GM19395 (cell line): ENCODE measurements at regions not wholly inside any gene's neighbourhood (a gene's known extent, or its start where the extent isn't known, plus 50 kb on each side); places are given as distances from the start of the nearest gene placed in this dataset.

Experiments
- ATAC-seq: cut with Tn5 transposase; IDR thresholded peaks from one replicate; pipeline ENCODE4 v1.9.1; 2021; ENCODE audit warnings: mild to moderate bottlenecking, moderate library complexity; ENCODE audit not compliant: unreplicated experiment

GRCh38 chr12:18207266-18207665, 54.1 kb upstream of the PIK3C2G start:
- ATAC-seq, result no peak

DNA sequence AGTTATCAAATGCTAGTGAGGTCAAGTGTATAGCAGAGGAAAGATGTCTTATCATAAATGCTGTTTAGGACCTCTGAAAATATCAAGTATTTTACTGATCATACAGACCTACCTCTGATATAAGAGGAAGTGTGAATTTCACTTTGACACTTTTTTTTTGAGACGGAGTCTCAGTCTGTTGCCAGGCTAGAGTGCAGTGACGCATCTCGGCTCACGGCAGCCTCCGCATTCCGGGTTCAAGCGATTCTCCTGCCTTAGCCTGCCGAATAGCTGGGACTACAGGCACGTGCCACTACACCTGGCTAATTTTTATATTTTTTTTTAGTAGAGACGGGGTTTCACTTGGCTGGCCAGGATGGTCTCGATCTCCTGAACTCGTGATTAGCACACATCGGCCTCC, 55.1 kb upstream of the PIK3C2G start:
- ATAC-seq, result no peak

- ATAC-seq, result no peak
Observed at GRCh38 chr12:18204053-18204452, 57.3 kb upstream of the PIK3C2G start.

DNA sequence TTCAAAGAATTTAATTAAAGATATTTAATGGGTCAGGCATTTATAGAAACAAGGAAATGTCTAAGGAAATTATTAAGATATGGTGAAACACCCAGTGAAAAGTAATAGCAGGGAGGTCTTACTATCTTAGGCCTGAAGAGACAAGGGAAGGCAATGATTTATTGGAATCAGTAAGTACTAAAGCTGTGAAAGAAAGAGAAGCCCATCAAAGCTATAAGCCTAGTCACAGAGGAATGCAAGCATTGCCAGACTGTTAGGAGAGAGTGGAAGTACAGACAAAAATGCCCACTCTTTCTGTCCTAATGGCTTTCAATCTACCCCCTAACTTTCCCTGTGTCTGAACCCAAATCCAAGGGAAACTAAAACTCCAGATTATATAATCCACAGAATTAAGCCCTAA, 69.2 kb upstream of the PIK3C2G start:
- no peak for ATAC-seq

DNA sequence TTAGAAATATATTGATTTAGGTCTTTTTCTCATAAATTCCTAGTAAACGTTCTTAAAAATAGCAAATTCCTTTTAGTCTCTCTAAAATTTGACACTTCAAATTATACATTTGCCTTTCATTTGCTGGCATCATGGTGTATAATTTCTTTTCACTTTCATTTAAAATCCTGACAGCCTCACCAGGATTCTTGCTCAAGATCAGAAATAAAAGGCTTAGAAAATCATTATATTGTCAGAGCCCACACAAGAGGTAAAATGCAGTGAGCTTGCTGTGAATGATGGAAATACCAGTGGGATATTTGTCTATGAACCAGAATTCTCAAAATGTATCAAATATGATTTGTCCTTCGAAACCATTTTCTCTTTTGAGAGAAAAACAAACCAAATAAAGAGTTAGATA, 78.2 kb upstream of the PIK3C2G start:
- ATAC-seq, result no peak

DNA sequence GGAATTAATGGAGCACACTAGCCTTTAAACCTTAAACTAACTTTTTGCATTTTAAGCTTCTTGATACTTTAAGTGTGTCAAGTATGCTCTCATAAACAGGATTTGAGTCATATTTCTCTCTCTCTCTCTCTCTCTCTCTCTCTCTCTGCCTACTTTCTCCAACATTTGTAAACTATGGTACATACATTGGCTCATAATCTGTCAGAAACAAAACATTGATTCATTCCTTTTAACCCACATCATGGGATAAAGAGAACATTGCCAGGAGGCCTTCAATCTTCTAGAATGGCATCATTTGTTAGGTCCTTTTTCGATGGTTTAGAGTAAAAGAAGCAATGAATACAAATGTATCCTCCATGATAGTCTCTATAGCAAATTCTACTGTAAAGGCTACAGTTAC, 81.6 kb upstream of the RERGL start:
- no peak for ATAC-seq

DNA sequence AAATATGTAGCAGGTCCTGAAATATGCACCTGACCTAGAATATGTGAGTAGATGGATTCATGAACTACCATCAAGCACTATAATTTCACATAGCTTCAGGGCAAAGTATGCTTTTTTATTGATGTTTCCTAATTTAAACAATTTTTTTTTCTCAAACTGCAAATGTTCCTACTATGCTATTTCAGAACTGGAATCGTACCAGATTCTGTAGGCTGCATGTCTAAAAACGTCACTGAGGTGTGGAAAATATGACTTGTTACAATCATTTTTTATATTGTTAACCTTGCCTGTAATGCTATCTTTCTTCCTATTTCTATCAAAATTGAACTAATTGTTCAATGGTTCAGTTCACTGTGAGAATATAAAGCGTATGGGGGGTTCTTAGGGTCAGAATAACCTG, 78.0 kb upstream of the RERGL start:
- ATAC-seq, result no peak

- ATAC-seq, result peak; percentile 55
Observed at GRCh38 chr12:18165889-18166288, 75.9 kb upstream of the RERGL start.

DNA sequence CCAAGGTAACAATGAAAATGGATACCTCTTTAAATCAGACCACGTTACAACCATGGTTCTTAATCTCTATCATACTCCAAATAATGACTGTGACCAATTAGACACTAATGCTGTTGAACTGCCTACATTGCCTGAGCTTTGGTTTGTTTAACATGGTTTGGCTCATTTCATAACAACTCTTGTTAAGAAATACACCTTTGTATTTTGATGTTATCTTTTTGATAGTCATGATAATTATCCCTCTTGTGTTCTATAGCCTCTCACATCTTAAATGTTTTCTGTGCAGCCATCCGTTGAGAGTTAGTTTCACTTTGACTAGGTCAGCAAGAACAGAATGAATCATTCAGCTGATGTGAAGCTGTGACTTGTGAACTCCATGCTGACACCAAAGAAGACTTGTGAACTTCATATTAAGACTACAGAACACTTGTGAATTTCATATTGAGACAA, 75.5 kb upstream of the RERGL start:
- ATAC-seq, result peak; percentile 100

- no peak for ATAC-seq
Observed at GRCh38 chr12:18160901-18161300, 70.9 kb upstream of the RERGL start.

GRCh38 chr12:18158774-18159557, 69.0 kb upstream of the RERGL start:
- ATAC-seq, result peak; percentile 88

DNA sequence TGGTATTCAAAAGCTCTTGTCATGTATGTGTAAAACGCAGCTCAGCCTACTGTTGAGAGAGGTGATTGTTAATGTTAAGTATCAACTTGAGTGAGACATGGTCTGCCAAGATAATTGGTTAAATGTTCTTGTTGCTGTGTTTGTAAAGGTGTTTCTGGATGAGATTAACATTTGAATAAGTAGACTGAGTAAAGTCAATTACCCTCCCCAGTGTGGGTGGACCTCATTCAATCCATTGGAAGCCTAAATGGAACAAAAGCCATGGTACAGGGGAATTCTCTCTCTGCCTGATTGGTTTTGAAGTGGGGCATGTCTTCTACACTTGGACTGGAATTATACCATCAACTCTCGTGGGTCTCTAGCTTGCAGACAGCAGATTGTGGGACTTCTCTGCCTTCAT, 63.8 kb upstream of the RERGL start:
- no peak for ATAC-seq

DNA sequence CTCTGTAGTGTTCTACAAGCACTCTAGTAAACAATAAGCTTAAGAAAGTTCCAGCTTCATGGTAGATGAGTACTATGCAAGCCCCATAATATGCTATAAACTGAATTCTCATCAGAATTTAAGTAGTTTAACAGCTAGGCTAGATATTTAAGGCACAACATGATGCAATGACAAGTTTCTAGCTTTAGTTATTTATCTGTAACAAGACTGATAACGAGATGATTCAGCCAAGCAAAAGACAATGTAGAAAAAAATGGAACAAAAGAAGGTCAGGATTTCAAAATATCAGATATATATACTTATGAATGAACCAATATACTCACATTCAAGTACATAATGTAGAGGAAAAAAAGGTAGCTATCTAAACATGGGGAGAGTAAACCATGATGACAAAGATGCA, 61.0 kb upstream of the RERGL start:
- ATAC-seq, result no peak

DNA sequence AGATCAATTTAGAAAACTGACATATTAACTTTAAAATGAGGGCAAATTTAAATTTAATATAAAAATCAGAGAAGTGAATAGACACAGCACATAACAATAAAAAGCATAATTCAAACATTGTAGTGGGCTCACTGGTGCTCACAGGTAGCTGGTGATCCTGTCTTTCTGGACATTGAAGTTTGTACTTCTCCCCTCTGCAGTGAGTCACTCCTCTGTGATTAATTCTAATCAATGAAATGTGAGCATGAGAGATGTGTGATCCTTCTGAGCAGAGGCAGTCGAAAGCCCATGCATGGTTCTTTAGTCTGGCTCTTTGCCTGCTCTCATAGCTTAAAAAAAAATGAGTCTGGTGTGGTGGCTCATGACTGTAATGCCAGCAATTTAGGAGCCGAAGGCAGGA, 59.0 kb upstream of the RERGL start:
- no peak for ATAC-seq

- ATAC-seq, result no peak
Observed at GRCh38 chr12:18146363-18146762, 56.4 kb upstream of the RERGL start.

- ATAC-seq, result no peak
Observed at GRCh38 chr12:18145924-18146323, 55.9 kb upstream of the RERGL start.

DNA sequence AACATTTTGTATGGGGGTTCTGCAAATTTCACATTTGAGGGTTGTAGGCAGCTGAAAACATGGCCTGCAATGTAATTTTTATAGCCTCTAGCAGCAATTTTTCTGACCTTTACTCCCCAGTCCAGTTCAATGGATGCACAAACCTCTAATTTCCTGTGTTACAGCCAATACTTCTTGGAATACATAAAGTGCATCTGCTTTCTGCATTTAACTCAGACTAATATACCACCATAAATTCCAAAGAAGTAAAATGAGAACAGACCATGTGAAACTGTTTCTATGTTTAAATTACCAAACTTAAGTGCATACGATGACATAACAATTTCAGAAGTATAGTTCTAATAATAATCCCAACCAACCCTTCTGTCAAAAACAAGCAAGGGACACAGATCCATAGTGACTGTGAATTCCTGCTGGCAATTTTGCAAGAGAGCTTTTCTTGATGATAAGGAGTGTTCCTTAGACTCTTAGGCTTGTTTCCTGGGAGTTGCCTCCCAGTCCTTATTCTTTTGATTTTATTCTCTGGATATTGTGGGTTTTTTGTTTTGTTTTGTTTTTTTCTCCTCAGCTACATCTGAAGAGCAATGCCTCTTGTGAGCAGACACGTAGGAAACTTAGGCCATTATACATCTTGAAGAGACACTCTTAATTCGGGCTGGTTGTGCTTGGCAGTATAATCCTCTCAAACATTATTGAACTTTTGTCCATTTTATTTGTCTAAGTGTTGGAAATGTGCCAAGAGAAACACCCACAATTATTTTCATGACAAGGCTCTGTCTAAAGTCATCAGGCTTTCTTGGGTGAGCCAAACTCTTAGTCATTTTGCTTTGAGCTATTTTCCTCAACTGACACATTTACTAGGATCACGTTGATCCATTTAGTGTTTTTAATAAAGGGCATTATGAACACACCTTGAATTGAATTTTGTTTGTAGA, 51.3 kb upstream of the RERGL start:
- no peak for ATAC-seq

- no peak for ATAC-seq
Observed at GRCh38 chr12:18139989-18140596, 50.1 kb upstream of the RERGL start.
